A549 (cell line): ENCODE measurements at regions not wholly inside any gene's neighbourhood (a gene's known extent, or its start where the extent isn't known, plus 50 kb on each side); places are given as distances from the start of the nearest gene placed in this dataset.

Experiments used
- CBX8 ChIP-seq: fragments of 200-600 bp; sonication (generic); IDR thresholded peaks from 2 replicates; pipeline ENCODE4 v1.6.1; 2016
- CHD4 ChIP-seq: fragments of 200-600 bp; sonication (generic); IDR thresholded peaks from 2 replicates; pipeline ENCODE4 v1.6.1; 2016; ENCODE audit warnings: antibody characterized with exemption, mild to moderate bottlenecking, borderline replicate concordance
- CTCF ChIP-seq: fragments of >200 bp; sonication (Bioruptor Twin); formaldehyde crosslinking; IDR thresholded peaks from 3 replicates; pipeline ENCODE4 v1.5.1; 2016
- ELK1 ChIP-seq: fragments of 150-350 bp; IDR thresholded peaks from 2 replicates; pipeline ENCODE4 v1.6.1; 2014; ENCODE audit warnings: low read depth, mild to moderate bottlenecking, low read length
- EP300 ChIP-seq, 2 experiments: fragments of >200 bp; sonication (Bioruptor Twin); formaldehyde crosslinking; IDR thresholded peaks; 2 replicates in 1 of 2; 3 replicates in 1 of 2; pipeline ENCODE4 v1.6.1; 2016 to 2017
- ESRRA ChIP-seq: fragments of 150-350 bp; IDR thresholded peaks from 2 replicates; pipeline ENCODE4 v1.6.1; 2014; ENCODE audit warnings: mild to moderate bottlenecking, low read length, borderline replicate concordance
- MAFK ChIP-seq: fragments of 450-650 bp; IDR thresholded peaks from 2 replicates; pipeline ENCODE4 v1.6.1; 2014; ENCODE audit not compliant: partially characterized antibody
- NR3C1 ChIP-seq: fragments of >200 bp; sonication (Bioruptor Twin); formaldehyde crosslinking; IDR thresholded peaks from 3 replicates; pipeline ENCODE4 v1.6.1; 2017
- POLR2A ChIP-seq: IDR thresholded peaks from 2 replicates; pipeline ENCODE4 v1.6.1; 2012; ENCODE audit warnings: mild to moderate bottlenecking, low read length
- POLR2AphosphoS2 ChIP-seq: conservative IDR thresholded peaks from 2 replicates; pipeline ENCODE4 v1.6.1; 2012; ENCODE audit warnings: low read length, improper control_type of control experiment, inconsistent platforms
- RAD21 ChIP-seq, 2 experiments: fragments of >200 bp in 1 of 2; sonication (Bioruptor Twin) in 1 of 2; formaldehyde crosslinking in 1 of 2; IDR thresholded peaks in 1 of 2; conservative IDR thresholded peaks in 1 of 2; 2 replicates in 1 of 2; 3 replicates in 1 of 2; pipeline ENCODE4 v1.6.1; 2012 to 2018; ENCODE audit warnings: inconsistent platforms in 1 of 2
- RARB ChIP-seq: fragments of 250-450 bp; sonication (Bioruptor Pico); IDR thresholded peaks from 2 replicates; pipeline ENCODE4 v1.8.0; 2021; ENCODE audit warnings: mild to moderate bottlenecking, moderate library complexity
- REST ChIP-seq: fragments of 200-600 bp; sonication (generic); IDR thresholded peaks from 2 replicates; pipeline ENCODE4 v1.6.1; 2016; ENCODE audit warnings: antibody characterized with exemption, mild to moderate bottlenecking, moderate library complexity
- SREBF2 ChIP-seq: fragments of 450-650 bp; IDR thresholded peaks from 2 replicates; pipeline ENCODE4 v1.6.1; 2014; ENCODE audit warnings: mild to moderate bottlenecking, moderate library complexity

GRCh38 chr5:5676218-5676617 is 253.7 kb downstream of the ICE1 start:
- no peak for TF ChIP-seq ESRRA
- no peak for TF ChIP-seq RAD21 (conservative IDR thresholded peaks at IDR 0.05 in 1 of 2, IDR thresholded peaks at IDR 0.05 in 1 of 2)
- no peak for TF ChIP-seq POLR2A
- no peak for TF ChIP-seq CTCF
- TF ChIP-seq REST, result no peak
- TF ChIP-seq EP300 (IDR thresholded peaks at IDR 0.05), result no peak
- TF ChIP-seq RARB, result no peak
- TF ChIP-seq NR3C1, result no peak
- TF ChIP-seq CBX8, result no peak
- TF ChIP-seq POLR2AphosphoS2, result no peak
- TF ChIP-seq CHD4, result no peak
- TF ChIP-seq SREBF2, result no peak
- TF ChIP-seq ELK1, result no peak
- no peak for TF ChIP-seq MAFK
